ENCODE measurements at regions not wholly inside any gene's neighbourhood (a gene's known extent, or its start where the extent isn't known, plus 50 kb on each side); places are given as distances from the start of the nearest gene placed in this dataset.
"Not testable (repeated sequence)": the region's sequence is repeated elsewhere in the genome, so short reads cannot be mapped to it uniquely, and the experiment has no call there.

- Mint-ChIP-seq H3K27me3 (ENCODE audit: unreplicated experiment) (no peaks in the 10 kb centered on the region), H3K36me3 (ENCODE audit: insufficient read depth, unreplicated experiment) (no peaks in the 10 kb centered on the region), H3K4me1 (ENCODE audit: low read depth, unreplicated experiment) (peaks cover 37% of the 10 kb centered on the region), H3K27ac (ENCODE audit: unreplicated experiment) (no peak overlapping the region), H3K9me3 (ENCODE audit: low read depth, unreplicated experiment) (peaks cover 5% of the 10 kb centered on the region), H3K4me3 (ENCODE audit: low read depth, unreplicated experiment) (no peak overlapping the region)
- DNase-seq, result no peak
- intact Hi-C loops (cut with micrococcal nuclease; ENCODE audit: unreplicated experiment), result no loop called here
- no peak for TF ChIP-seq CTCF (IDR thresholded peaks at IDR 0.05; ENCODE audit: unreplicated experiment)
- BruUV-seq (replicated peaks), result no TSS peak
- CTCF ChIA-PET, result no interaction called here
Observed at GRCh38 chr7:94311515-94311914, 83.2 kb upstream of the COL1A2 start.

GRCh38 chr7:94313926-94314325 is 80.8 kb upstream of the COL1A2 start:
- TF ChIP-seq CTCF (IDR thresholded peaks at IDR 0.05; ENCODE audit: unreplicated experiment), result no peak
- CTCF ChIA-PET, result no interaction called here
- no peak for DNase-seq
- intact Hi-C loops (cut with micrococcal nuclease; ENCODE audit: unreplicated experiment), result no loop called here
- no peaks in the 10 kb centered on the region for H3K27me3 Mint-ChIP-seq (ENCODE audit: unreplicated experiment)
- H3K27ac Mint-ChIP-seq (ENCODE audit: unreplicated experiment), result peak overlapping the region; percentile 41
- BruUV-seq (replicated peaks), result no TSS peak
- no peaks in the 10 kb centered on the region for H3K36me3 Mint-ChIP-seq (ENCODE audit: insufficient read depth, unreplicated experiment)
- H3K9me3 Mint-ChIP-seq (ENCODE audit: low read depth, unreplicated experiment), result peaks cover 6% of the 10 kb centered on the region
- H3K4me1 Mint-ChIP-seq (ENCODE audit: low read depth, unreplicated experiment), result peaks cover 23% of the 10 kb centered on the region
- H3K4me3 Mint-ChIP-seq (ENCODE audit: low read depth, unreplicated experiment), result no peak overlapping the region

DNA sequence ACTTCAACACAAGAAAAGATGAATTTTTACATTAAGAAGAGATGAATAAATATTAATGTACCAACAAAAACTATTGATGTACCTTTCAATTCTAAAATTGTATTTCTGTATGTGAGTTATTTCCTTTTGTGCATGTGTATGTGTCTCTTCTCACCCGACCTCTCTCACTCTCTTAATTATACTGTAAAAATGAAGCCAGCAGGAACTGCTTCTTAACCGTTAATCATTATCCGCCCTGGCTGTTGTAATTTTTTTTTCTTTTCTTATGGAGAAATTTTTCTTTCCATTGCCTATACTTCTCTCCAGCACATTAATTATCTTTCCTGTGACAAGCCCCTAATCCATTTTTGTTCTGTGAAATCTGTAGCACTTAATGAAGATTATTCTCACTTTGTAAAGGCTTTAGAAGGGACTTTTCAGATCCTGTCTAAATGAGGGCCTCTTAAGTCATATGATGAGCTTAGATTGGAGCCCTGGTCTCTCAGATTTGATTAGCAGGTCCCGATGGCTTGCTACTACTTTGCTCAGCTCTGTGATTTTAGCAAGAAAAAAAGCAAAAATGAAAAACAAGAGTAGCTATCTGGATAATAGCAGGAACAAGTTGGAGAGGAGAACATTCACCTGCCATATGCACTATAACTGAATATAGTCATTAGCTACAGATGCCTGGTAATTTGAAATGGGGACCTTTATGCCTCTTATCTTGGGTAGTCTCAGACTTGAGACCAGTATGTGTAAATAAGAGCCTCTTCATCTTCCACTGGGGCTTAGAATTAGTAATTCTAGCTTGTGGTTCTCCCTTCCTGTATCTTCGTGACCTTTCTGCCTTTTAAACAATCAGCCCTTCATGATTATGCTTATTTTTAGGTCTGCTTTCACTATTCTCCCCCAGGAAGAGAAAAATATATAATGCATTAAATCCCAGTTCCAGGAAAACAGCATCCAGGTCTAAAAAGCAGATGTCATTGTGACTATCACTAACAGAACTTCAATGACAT is 80.0 kb upstream of the COL1A2 start:
- Mint-ChIP-seq H3K4me3 (ENCODE audit: low read depth, unreplicated experiment) (no peak overlapping the region), H3K4me1 (ENCODE audit: low read depth, unreplicated experiment) (peaks cover 23% of the 10 kb centered on the region), H3K36me3 (ENCODE audit: insufficient read depth, unreplicated experiment) (no peaks in the 10 kb centered on the region), H3K9me3 (ENCODE audit: low read depth, unreplicated experiment) (peaks cover 3% of the 10 kb centered on the region), H3K27ac (ENCODE audit: unreplicated experiment) (peak overlapping the region; percentile 41), H3K27me3 (ENCODE audit: unreplicated experiment) (no peaks in the 10 kb centered on the region)
- BruUV-seq (replicated peaks), result no TSS peak
- TF ChIP-seq CTCF (IDR thresholded peaks at IDR 0.05; ENCODE audit: unreplicated experiment), result no peak
- DNase-seq, result no peak
- CTCF ChIA-PET, result interaction anchor here (0.7 kb wide), 1 partner anchor 342 kb away, joined by 4 read pairs; no protein-coding TSS in a partner anchor
- intact Hi-C loops (cut with micrococcal nuclease; ENCODE audit: unreplicated experiment), result no loop called here

DNA sequence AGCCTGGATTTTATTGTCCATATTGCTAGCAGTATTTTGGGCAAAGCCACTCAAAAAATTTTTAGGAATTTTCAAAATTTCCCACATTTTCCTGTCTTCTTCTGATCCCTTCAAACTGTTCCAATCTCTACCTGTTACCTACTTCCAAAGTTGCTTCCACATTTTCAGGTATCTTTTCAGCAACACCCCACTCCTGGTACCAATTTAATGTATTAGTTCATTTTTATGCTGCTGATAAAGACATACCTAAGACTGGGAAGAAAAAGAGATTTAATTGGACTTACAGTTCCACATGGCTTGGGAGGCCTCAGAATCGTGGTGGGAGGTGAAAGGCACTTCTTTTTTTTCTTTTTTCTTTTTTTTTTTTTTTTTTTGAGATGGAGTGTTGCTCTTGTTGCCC is 73.6 kb upstream of the COL1A2 start:
- CTCF ChIA-PET, result interaction anchor here (0.7 kb wide), 1 partner anchor 783 kb away, joined by 3 read pairs; no protein-coding TSS in a partner anchor
- H3K27me3 Mint-ChIP-seq (ENCODE audit: unreplicated experiment); H3K36me3 Mint-ChIP-seq (ENCODE audit: insufficient read depth, unreplicated experiment); H3K4me1 Mint-ChIP-seq (ENCODE audit: low read depth, unreplicated experiment); H3K27ac Mint-ChIP-seq (ENCODE audit: unreplicated experiment); H3K4me3 Mint-ChIP-seq (ENCODE audit: low read depth, unreplicated experiment); BruUV-seq (replicated peaks); intact Hi-C loops (cut with micrococcal nuclease; ENCODE audit: unreplicated experiment); DNase-seq; H3K9me3 Mint-ChIP-seq (ENCODE audit: low read depth, unreplicated experiment): not testable (repeated sequence)

DNA sequence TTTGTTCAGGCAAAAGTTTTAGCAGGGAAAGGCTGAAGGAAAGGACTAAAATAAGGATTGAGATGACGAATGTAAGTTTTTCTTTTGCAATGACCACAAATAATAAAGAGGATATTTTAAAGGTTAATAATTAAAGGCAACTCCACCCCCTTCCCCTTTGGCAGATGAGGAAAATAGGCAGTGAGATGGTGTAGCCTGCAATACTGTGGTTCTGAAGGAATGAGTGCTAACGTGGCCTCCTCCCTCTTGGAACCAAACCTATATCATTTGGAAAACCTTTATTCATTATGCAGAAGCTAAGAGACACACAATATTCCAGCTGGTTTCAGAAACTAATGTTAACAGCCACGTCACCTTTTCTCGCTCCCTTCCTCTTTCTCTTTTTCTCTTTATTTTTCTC is 70.9 kb upstream of the COL1A2 start:
- Mint-ChIP-seq H3K36me3 (ENCODE audit: insufficient read depth, unreplicated experiment) (no peaks in the 10 kb centered on the region), H3K27ac (ENCODE audit: unreplicated experiment) (no peak overlapping the region), H3K9me3 (ENCODE audit: low read depth, unreplicated experiment) (no peaks in the 10 kb centered on the region), H3K4me3 (ENCODE audit: low read depth, unreplicated experiment) (no peak overlapping the region), H3K27me3 (ENCODE audit: unreplicated experiment) (no peaks in the 10 kb centered on the region), H3K4me1 (ENCODE audit: low read depth, unreplicated experiment) (no peaks in the 10 kb centered on the region)
- DNase-seq, result no peak
- intact Hi-C loops (cut with micrococcal nuclease; ENCODE audit: unreplicated experiment), result no loop called here
- BruUV-seq (replicated peaks), result no TSS peak
- CTCF ChIA-PET, result interaction anchor here (0.7 kb wide), 1 partner anchor 1039 kb away, joined by 4 read pairs; no protein-coding TSS in a partner anchor
- no peak for TF ChIP-seq CTCF (IDR thresholded peaks at IDR 0.05; ENCODE audit: unreplicated experiment)

All from Calu3 (cell line).